Psoas muscle (tissue), 7 donors: ENCODE measurements at regions not wholly inside any gene's neighbourhood (a gene's known extent, or its start where the extent isn't known, plus 50 kb on each side); places are given as distances from the start of the nearest gene placed in this dataset.

Experiments
- ATAC-seq, 4 donors: fragments of 200-7000 bp; cut with Tn5 transposase; one replicate each; pipeline ENCODE4 v1.9.1; 2020; ENCODE audit warnings: moderate library complexity in 3 of 4, mild to moderate bottlenecking in 2 of 4
- DNase-seq, 2 donors: peaks; one replicate each; pipeline ENCODE4 v3.0.0-alpha.2; 2020
- H3K27ac ChIP-seq: fragments of 200-600 bp; one replicate; pipeline ENCODE4 v1.8.0; 2022
- H3K27me3 ChIP-seq, 3 donors: fragments of 200-600 bp in 1 of 3; one replicate each; pipeline versions ENCODE4 v1.6.1 to v1.8.0; 2013 to 2022; ENCODE audit warnings: low read length in 2 of 3, mild to moderate bottlenecking in 2 of 3, moderate library complexity in 1 of 3; ENCODE audit not compliant: insufficient read depth in 3 of 3
- H3K36me3 ChIP-seq, 2 donors: fragments of 200-600 bp in 1 of 2; one replicate each; pipeline versions ENCODE4 v1.6.1 to v1.8.0; 2013 to 2022; ENCODE audit warnings: low read depth in 1 of 2, mild to moderate bottlenecking in 1 of 2, moderate library complexity in 1 of 2; ENCODE audit not compliant: insufficient read depth in 1 of 2
- H3K4me1 ChIP-seq: fragments of 200-600 bp; one replicate; pipeline ENCODE4 v1.8.0; 2022
- H3K4me3 ChIP-seq: fragments of 200-600 bp; one replicate; pipeline ENCODE4 v1.8.0; 2022; ENCODE audit warnings: mild to moderate bottlenecking
- H3K9me3 ChIP-seq: fragments of 200-600 bp; one replicate; pipeline ENCODE4 v1.8.0; 2022
- WGBS, 3 donors: extraction: QIAGEN DNeasy Blood & Tissue Kit; methylation state at CpG; one replicate each; pipeline versions ENCODE4 v1.1.6 to v1.1.7; 2013; 5-methylcytosine and 5-hydroxymethylcytosine counted together
- intact Hi-C, 2 donors: fragments of 100-400 bp; cut with DNase I; formaldehyde crosslinking; loops; one replicate each; pipeline versions ENCODE4 v1.11.0 to v1.14.2; 2022
- TF ChIP-seq, protein P1 (sequence below): fragments of 200-600 bp; IDR thresholded peaks from one replicate; pipeline ENCODE4 v1.8.0; 2022; ENCODE audit warnings: antibody characterized with exemption
- donor health status: healthy with polysubstance abuse.
- donor health status: DM: no; HTN: no; CAD: no; lungs with moderate emphysema.
- donor health status: Bipolar disorder and iron deficiency.
- donor health status: healthy.
- donor health status: DM: yes; HTN: yes; CAD: no.
- donor health status: DM: no; HTN: no; CAD: no.
- donor health status: DM: yes; HTN: yes; CAD: no.

DNA sequence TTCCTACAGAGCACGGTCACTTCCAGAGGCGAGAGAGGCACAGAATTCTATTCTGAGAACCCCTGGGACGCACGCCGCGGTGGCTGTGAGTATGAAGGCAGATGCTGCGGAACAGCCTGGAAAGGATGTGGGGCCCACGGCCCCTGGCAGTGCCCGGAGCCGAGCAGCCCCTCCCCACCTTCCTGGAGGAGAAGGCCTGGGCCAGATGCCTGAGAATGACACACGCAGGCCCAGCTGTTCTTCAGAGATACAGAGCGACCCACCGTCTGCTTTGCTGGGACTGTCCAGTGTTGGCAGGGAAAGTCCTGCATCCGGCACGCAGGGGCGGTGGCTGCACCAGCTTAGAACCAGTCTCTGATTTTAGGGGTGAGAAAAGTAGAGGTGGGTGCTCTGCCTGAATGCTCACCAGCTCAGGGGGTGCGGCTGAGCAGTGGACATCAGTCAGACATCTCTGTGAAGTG is 116.7 kb upstream of the LPCAT1 start:
- no peaks in the 10 kb centered on the region for H3K36me3 ChIP-seq
- H3K4me3 ChIP-seq, result no peak overlapping the region
- TF ChIP-seq, protein P1, sequence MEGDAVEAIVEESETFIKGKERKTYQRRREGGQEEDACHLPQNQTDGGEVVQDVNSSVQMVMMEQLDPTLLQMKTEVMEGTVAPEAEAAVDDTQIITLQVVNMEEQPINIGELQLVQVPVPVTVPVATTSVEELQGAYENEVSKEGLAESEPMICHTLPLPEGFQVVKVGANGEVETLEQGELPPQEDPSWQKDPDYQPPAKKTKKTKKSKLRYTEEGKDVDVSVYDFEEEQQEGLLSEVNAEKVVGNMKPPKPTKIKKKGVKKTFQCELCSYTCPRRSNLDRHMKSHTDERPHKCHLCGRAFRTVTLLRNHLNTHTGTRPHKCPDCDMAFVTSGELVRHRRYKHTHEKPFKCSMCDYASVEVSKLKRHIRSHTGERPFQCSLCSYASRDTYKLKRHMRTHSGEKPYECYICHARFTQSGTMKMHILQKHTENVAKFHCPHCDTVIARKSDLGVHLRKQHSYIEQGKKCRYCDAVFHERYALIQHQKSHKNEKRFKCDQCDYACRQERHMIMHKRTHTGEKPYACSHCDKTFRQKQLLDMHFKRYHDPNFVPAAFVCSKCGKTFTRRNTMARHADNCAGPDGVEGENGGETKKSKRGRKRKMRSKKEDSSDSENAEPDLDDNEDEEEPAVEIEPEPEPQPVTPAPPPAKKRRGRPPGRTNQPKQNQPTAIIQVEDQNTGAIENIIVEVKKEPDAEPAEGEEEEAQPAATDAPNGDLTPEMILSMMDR, result no peak
- no peaks in the 10 kb centered on the region for H3K4me1 ChIP-seq
- intact Hi-C loops, result loop anchor here (5.0 to 10.0 kb wide), 3 partner anchors 256 to 476 kb away; no protein-coding TSS in a partner anchor
- no peaks in the 10 kb centered on the region for H3K9me3 ChIP-seq
- WGBS, 3 donors, result 37 to 43% (median 39%) methylated on average over 17 of the region's 17 CpGs
- no peak for ATAC-seq
- H3K27me3 ChIP-seq, result peaks cover 4 to 24% (median 8%) of the 10 kb centered on the region in 3 donors
- DNase-seq, result peak in 1 of 2 donors; percentile 35
- no peak overlapping the region for H3K27ac ChIP-seq

DNA sequence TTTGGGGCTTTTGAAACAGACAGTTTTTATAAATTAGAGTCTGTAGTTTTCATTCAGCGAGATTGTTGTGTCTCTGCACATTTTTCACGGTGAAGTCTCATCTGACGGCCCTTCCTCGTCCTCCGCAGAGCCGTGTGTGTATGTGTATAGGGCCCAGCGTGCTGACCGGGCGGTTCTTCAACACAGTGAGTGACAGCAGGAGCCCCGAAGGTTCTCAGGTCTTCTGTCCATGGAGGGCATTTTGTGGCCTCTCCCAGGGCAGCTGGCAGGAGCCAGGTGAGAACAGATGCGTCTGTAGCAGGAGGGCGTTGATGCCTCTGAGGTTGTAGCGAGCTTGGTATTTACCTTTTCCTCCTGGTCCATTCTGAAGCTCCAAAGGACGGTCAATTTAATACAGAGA is 116.0 kb upstream of the LPCAT1 start:
- DNase-seq (peak in 1 of 2 donors; percentile 8), ATAC-seq (no peak)
- Histone ChIP-seq H3K4me3 (no peak overlapping the region), H3K27me3 (peaks cover 4 to 24% (median 8%) of the 10 kb centered on the region in 3 donors), H3K27ac (no peak overlapping the region), H3K36me3 (no peaks in the 10 kb centered on the region), H3K4me1 (no peaks in the 10 kb centered on the region), H3K9me3 (no peaks in the 10 kb centered on the region)
- WGBS, 3 donors, result 85 to 88% (median 86%) methylated on average over 14 of the region's 14 CpGs
- intact Hi-C loops, result loop anchor here (5.0 to 10.0 kb wide), 3 partner anchors 255 to 475 kb away; no protein-coding TSS in a partner anchor
- TF ChIP-seq, protein P1, result no peak

DNA sequence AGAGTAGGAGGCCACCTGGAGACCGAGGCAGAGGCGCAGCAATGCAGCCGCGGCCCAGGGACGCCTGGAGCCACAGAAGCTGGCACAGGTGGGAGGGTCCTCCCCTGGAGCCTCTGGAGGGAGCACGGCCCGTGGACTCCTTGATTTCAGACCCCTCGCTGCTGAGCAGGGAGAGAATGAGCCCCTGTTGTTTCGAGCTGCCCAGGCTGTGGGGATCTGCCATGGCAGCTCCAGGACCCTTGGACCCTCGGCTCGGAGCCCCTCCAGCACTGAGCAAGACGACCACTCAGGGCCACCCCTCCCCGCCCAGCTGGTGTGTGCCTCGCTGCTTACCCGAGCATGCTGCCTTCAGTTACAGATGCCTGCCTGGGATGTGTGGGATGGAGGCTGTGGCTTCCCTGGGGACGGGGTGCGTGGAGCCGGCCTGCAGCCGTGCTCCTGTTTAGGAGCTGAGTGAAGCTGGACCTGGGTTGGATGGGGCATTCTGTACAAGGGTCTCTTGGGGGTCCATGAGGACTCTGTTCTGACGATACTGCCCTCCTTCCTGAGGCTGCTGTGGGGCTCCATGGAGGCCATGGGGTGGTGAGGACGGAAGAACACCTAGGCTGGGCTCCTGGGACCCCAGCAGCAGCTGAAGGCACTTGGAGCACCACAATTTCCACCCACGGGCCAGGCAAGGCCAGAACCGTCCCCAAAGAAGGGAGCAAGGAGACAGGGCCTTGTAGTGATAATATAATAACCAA is 115.1 kb upstream of the LPCAT1 start:
- H3K9me3 ChIP-seq, result no peaks in the 10 kb centered on the region
- H3K4me1 ChIP-seq, result no peaks in the 10 kb centered on the region
- TF ChIP-seq, protein P1, result no peak
- DNase-seq (peak in 1 of 2 donors; percentile 39), ATAC-seq (no peak)
- no peaks in the 10 kb centered on the region for H3K36me3 ChIP-seq
- intact Hi-C loops, result no loop called here
- H3K4me3 ChIP-seq, result no peak overlapping the region
- peaks cover under 1 to 20% (median 6%) of the 10 kb centered on the region in 3 donors for H3K27me3 ChIP-seq
- H3K27ac ChIP-seq, result no peak overlapping the region
- WGBS, 3 donors, result 79 to 83% (median 82%) methylated on average over 22 to 23 of the region's 23 CpGs

DNA sequence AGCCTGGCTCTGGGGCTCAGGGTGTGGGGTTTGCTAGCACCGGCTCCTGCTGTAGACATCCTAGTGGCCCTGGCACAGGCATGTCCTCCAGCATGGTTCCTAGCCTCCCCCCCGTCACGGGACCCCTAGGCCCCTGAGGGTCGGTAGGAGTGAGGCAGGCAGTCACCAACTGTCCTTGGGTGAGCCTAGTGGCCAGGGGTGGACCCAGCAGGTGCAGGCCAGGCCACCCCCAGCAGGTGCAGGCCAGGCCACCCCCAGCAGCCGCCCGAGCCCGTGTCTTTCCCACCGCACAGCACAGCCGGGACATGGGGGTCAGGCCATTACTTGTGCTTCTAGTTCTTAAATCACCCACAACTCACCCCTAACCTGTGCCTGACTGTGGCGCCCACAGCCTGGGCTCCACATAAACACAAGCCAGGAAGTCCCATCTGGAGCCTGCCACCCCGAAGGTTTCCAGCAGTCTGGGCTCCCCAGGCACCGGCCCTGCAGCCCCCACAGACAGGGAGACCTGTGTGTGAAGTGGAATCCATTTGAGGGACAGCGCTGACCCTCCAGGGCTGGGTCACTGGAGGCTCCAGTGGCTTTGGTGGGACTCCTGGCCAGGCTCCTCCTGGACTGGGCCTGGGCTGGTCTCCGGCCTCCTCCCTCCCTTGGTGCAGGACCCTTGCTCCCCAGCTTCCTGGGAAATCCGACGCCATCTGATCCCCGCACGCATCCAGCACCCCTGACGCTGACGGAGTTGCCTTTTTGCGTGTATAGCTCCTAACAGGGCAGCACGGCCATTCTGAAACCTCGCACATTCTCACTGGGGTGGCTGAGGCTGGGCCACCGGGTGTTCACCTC is 114.1 kb upstream of the LPCAT1 start:
- no peaks in the 10 kb centered on the region for H3K4me1 ChIP-seq
- ATAC-seq (no peak), DNase-seq (no peak)
- WGBS, 3 donors, result 79 to 81% (median 80%) methylated on average over 23 to 24 of the region's 24 CpGs
- H3K36me3 ChIP-seq, result no peaks in the 10 kb centered on the region
- H3K27me3 ChIP-seq, result peaks cover 0 to 10% (median 2%) of the 10 kb centered on the region in 3 donors
- TF ChIP-seq, protein P1, result no peak
- no peaks in the 10 kb centered on the region for H3K9me3 ChIP-seq
- no peak overlapping the region for H3K27ac ChIP-seq
- intact Hi-C loops, result no loop called here
- no peak overlapping the region for H3K4me3 ChIP-seq
